Smooth muscle cell (in vitro differentiated cells): ENCODE measurements at regions not wholly inside any gene's neighbourhood (a gene's known extent, or its start where the extent isn't known, plus 50 kb on each side); places are given as distances from the start of the nearest gene placed in this dataset.

ENCODE experiments used
- DNase-seq: peaks from one replicate; lab custom pipeline; 2025; ENCODE audit not compliant: unreplicated experiment; lab: John Stamatoyannopoulos, UW
- H2AFZ ChIP-seq: fragments of 200-600 bp; sonication (generic); 2 replicates; pipeline ENCODE4 v1.6.0; 2016; ENCODE audit warnings: antibody characterized with exemption, low read depth, mild to moderate bottlenecking
- H3F3A ChIP-seq: fragments of 200-600 bp; sonication (generic); 2 replicates; pipeline ENCODE4 v1.6.0; 2017; ENCODE audit warnings: antibody characterized with exemption, low read depth
- H3K27ac ChIP-seq: fragments of 200-600 bp; sonication (generic); 2 replicates; pipeline ENCODE4 v1.5.1; 2016; ENCODE audit warnings: low read depth, mild to moderate bottlenecking
- H3K27me3 ChIP-seq: fragments of 200-600 bp; sonication (generic); 2 replicates; pipeline ENCODE4 v1.6.1; 2016; ENCODE audit warnings: low read depth, mild to moderate bottlenecking
- H3K36me3 ChIP-seq: fragments of 200-600 bp; sonication (generic); 2 replicates; pipeline ENCODE4 v1.5.1; 2016; ENCODE audit warnings: low read depth
- H3K4me1 ChIP-seq: fragments of 200-600 bp; sonication (generic); 2 replicates; pipeline ENCODE4 v1.5.1; 2016; ENCODE audit warnings: low read depth
- H3K4me2 ChIP-seq: fragments of 200-600 bp; sonication (generic); 2 replicates; pipeline ENCODE4 v1.6.0; 2016; ENCODE audit warnings: mild to moderate bottlenecking
- H3K4me3 ChIP-seq: fragments of 200-600 bp; sonication (generic); 2 replicates; pipeline ENCODE4 v1.5.1; 2016; ENCODE audit warnings: mild to moderate bottlenecking
- H3K79me2 ChIP-seq: fragments of 200-600 bp; sonication (generic); 2 replicates; pipeline ENCODE4 v1.6.0; 2016; ENCODE audit warnings: low read depth, mild to moderate bottlenecking
- H3K9ac ChIP-seq: fragments of 200-600 bp; sonication (generic); 2 replicates; pipeline ENCODE4 v1.6.0; 2016; ENCODE audit warnings: low read depth
- H3K9me3 ChIP-seq: fragments of 200-600 bp; sonication (generic); replicated peaks from 2 replicates; pipeline ENCODE4 v1.5.1; 2016; ENCODE audit warnings: low read depth
- H4K20me1 ChIP-seq: fragments of 200-600 bp; sonication (generic); 2 replicates; pipeline ENCODE4 v1.6.0; 2016; ENCODE audit warnings: low read depth
- WGBS: methylation state at CpG from one replicate; pipeline ENCODE4 v1.1.7; 2016; ENCODE audit warnings: low lambda C conversion rate; 5-methylcytosine and 5-hydroxymethylcytosine counted together
- TF ChIP-seq, protein P1 (sequence below): fragments of 200-600 bp; sonication (generic); IDR thresholded peaks from 2 replicates; pipeline ENCODE4 v1.5.1; 2017; ENCODE audit warnings: borderline replicate concordance, mild to moderate bottlenecking, antibody characterized with exemption; ENCODE audit not compliant: insufficient read depth, poor library complexity, severe bottlenecking

GRCh38 chr15:89007989-89008388, 80.3 kb upstream of the ABHD2 start:
- Histone ChIP-seq H3K36me3 (no peaks in the 10 kb centered on the region), H3K9ac (no peak overlapping the region), H3K27ac (no peak overlapping the region), H3K4me1 (no peaks in the 10 kb centered on the region), H3K4me3 (no peak overlapping the region), H3K27me3 (no peaks in the 10 kb centered on the region), H2AFZ (no peak overlapping the region), H3F3A (no peaks in the 10 kb centered on the region), H4K20me1 (no peaks in the 10 kb centered on the region), H3K4me2 (no peak overlapping the region), H3K79me2 (no peaks in the 10 kb centered on the region), H3K9me3 (no peaks in the 10 kb centered on the region)
- TF ChIP-seq, protein P1, sequence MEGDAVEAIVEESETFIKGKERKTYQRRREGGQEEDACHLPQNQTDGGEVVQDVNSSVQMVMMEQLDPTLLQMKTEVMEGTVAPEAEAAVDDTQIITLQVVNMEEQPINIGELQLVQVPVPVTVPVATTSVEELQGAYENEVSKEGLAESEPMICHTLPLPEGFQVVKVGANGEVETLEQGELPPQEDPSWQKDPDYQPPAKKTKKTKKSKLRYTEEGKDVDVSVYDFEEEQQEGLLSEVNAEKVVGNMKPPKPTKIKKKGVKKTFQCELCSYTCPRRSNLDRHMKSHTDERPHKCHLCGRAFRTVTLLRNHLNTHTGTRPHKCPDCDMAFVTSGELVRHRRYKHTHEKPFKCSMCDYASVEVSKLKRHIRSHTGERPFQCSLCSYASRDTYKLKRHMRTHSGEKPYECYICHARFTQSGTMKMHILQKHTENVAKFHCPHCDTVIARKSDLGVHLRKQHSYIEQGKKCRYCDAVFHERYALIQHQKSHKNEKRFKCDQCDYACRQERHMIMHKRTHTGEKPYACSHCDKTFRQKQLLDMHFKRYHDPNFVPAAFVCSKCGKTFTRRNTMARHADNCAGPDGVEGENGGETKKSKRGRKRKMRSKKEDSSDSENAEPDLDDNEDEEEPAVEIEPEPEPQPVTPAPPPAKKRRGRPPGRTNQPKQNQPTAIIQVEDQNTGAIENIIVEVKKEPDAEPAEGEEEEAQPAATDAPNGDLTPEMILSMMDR: no peak
- DNase-seq: no peak

DNA sequence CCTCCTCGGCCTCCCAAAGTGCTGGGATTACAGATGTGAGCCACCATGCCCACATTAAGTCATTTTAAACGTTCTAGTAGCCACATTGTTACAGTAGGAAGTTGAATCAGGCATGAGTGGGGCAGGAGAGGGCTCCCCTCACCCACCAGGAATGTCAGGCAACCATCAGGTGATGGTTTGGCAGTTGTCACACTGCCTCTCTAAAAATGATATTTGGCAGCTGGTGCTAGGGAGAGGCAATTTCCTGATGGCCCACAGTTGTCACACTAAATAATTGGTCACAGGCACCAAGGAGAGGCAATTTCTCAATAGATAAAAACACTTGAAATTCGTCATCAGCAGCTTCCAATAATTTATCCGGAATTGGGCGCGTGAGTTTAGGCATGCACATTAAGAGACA, 79.2 kb upstream of the ABHD2 start:
- Histone ChIP-seq H3F3A (no peaks in the 10 kb centered on the region), H3K36me3 (no peaks in the 10 kb centered on the region), H3K9ac (no peak overlapping the region), H4K20me1 (no peaks in the 10 kb centered on the region), H3K27me3 (no peaks in the 10 kb centered on the region), H3K4me3 (no peak overlapping the region), H3K9me3 (no peaks in the 10 kb centered on the region), H3K4me2 (no peak overlapping the region), H3K79me2 (no peaks in the 10 kb centered on the region), H2AFZ (no peak overlapping the region), H3K4me1 (no peaks in the 10 kb centered on the region), H3K27ac (no peak overlapping the region)
- no peak for DNase-seq
- WGBS: 87% methylated on average over 6 of the region's 6 CpGs
- TF ChIP-seq, protein P1: no peak

DNA sequence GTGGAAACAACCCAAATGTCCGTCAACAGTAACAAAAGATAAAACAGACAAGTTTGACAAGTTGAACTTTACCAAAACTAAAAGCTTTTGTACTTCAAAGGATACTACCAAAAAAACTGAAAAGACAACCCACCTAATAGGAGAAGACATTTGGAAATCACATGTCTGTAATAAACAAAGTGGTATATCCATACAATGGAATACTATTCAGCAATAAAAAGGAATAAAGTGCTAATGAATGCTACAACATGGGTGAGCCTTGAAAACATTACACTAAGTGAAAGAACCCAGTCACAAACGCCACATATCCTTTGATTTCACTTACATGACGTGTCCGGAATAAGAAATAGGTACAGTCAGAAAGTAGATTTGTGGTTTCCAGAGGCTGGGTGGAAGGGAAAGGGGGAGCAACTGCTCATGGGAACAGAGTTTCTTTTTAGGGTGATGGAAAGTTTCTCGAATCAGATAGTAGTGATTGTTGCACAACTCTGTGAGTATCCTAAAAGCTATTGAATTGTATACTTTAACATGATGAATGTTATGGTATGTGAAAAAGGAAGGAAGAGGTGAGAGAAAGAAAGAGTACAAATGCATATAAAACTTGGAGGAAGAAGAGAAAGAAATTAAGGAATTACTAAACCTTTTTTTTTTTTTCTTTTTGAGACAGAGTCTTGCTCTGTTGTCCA, 72.7 kb upstream of the ABHD2 start:
- Histone ChIP-seq H3K4me3 (no peak overlapping the region), H3K4me1 (peaks cover 5% of the 10 kb centered on the region), H3K27ac (no peak overlapping the region), H4K20me1 (no peaks in the 10 kb centered on the region), H3K9ac (no peak overlapping the region), H3F3A (no peaks in the 10 kb centered on the region), H3K36me3 (no peaks in the 10 kb centered on the region), H3K4me2 (no peak overlapping the region), H2AFZ (no peak overlapping the region), H3K79me2 (no peaks in the 10 kb centered on the region), H3K27me3 (no peaks in the 10 kb centered on the region), H3K9me3 (no peaks in the 10 kb centered on the region)
- 92% methylated on average over 5 of the region's 5 CpGs for WGBS
- no peak for DNase-seq
- TF ChIP-seq, protein P1: no peak

GRCh38 chr15:89016549-89017041, 71.7 kb upstream of the ABHD2 start:
- Histone ChIP-seq H3K9me3 (no peaks in the 10 kb centered on the region), H3K27ac (peak overlapping the region; percentile 16), H3K4me3 (no peak overlapping the region), H3K4me2 (no peak overlapping the region), H3K4me1 (peaks cover 5% of the 10 kb centered on the region), H3F3A (no peaks in the 10 kb centered on the region), H3K9ac (no peak overlapping the region), H3K36me3 (no peaks in the 10 kb centered on the region), H3K79me2 (no peaks in the 10 kb centered on the region), H2AFZ (peak overlapping the region; percentile 96), H4K20me1 (no peaks in the 10 kb centered on the region), H3K27me3 (no peaks in the 10 kb centered on the region)
- TF ChIP-seq, protein P1: no peak
- no peak for DNase-seq
- WGBS: 79% methylated on average over 10 of the region's 10 CpGs
